ENCODE measurements at regions not wholly inside any gene's neighbourhood (a gene's known extent, or its start where the extent isn't known, plus 50 kb on each side); places are given as distances from the start of the nearest gene placed in this dataset.

DNA sequence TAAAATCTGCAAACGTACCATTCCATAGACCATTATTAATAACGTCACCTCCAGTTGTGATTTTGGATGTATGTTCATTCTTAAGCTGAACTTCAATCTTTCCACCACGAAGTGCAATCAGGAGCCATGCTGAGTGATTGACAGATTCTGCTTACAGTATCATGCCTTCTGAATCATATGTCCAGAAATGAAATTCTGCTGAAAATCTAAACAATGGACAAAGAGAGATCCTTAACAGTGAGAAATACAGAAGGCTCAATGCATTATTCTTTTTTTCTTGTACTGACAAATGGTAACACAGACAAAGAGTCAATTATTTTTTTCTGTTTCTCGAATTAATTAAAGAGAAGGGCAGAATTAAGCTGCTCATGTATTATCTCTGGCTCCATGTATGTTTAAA, 1114.5 kb downstream of the EPHA3 start:
- no peak for DNase-seq

DNA sequence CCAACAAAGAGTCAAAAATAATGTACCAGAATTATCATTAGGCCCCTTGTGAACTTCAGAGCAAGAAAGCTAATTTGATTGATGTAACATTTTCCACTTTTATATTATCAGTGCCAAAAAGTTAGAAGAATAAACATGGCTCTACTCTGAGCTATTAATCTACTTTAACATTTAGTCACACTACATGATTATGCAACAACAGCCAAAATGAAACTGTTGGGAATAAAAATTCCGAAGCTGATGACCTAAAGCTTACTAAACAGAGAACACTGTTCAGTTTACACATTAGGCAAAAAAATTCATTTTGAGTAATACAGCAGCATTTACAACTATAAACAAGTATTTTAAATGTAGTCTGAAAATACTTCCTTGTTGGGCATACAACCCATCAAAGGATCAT, 1134.1 kb downstream of the EPHA3 start:
- no peak for DNase-seq

DNA sequence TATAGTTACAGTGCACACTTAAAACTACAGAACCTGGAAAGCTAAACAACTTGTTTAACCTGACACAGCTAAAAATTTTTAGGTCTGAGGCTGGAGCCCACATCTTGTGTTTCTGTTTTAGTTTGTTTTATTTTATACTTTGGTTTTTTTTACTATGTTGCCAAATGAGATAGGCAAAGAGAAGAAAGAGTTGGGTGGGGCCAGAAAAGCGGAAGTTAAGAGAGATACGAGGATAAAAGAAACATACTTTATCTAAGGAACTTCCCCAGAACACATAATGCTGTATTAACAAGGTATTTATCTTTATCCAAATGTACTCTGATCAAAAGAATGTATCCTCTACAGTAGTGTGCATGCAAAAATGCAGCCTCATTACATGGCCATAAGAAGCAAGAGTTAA, 1145.7 kb downstream of the EPHA3 start:
- DNase-seq = no peak

DNA sequence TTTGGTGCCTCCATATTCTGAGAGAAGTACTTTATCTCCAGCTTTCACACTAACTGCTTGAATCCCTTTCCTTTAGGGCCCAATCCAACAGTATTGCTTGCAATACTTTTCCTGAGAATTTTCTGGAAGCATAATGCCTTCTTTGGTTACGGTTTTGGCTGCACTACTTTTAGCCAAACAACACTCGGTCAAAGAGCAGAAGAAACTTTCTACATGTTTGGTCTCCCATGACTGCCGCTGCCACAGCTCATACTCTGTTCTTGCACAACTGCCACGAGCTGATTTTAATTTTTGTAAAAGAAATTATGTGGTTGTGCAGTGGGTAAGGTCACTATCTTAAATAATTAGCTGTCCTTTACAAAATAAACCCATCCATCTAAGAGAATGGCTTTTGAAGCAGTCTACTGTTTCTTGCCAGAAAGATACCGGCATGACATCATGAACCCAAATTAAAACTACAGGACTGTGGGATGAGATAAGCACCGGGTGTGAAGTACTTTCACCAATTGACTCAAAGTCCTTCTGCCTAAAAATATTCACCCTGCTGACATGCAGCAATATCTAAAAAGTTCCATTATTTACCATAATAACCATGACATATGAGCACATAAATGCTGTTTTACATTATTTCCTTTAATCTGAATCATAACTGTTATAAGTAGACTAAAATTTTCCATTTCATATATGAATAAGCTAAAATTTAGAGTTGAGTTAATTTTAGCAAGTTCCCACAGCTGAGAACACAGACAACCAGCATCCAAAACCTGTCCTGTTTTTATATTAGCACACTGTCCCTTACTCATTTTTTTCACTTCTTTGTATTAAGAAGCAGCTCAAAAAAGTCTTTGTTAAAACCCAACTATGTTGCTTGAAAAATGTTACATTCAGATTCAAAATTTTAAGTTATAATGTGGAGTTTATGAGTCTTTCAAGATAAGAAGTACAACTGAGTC, 1154.3 kb downstream of the EPHA3 start:
- no peak for DNase-seq

Measured in fibroblast of skin of scalp (primary cell).